LHCN-M2 (cell line): ENCODE measurements at regions not wholly inside any gene's neighbourhood (a gene's known extent, or its start where the extent isn't known, plus 50 kb on each side); places are given as distances from the start of the nearest gene placed in this dataset.

Experiments
- DNase-seq: peaks from one replicate; pipeline ENCODE4 v3.0.0-alpha.2; 2012; ENCODE audit warnings: low read depth

- DNase-seq = no peak
Observed at GRCh38 chr13:21960108-21960507, 289.2 kb downstream of the FGF9 start.

- DNase-seq = no peak
Observed at GRCh38 chr13:21964686-21965085, 293.8 kb downstream of the FGF9 start.

GRCh38 chr13:21965095-21965494 lies 294.2 kb downstream of the FGF9 start:
- DNase-seq = no peak

GRCh38 chr13:21966014-21966413 lies 295.1 kb downstream of the FGF9 start:
- no peak for DNase-seq

DNA sequence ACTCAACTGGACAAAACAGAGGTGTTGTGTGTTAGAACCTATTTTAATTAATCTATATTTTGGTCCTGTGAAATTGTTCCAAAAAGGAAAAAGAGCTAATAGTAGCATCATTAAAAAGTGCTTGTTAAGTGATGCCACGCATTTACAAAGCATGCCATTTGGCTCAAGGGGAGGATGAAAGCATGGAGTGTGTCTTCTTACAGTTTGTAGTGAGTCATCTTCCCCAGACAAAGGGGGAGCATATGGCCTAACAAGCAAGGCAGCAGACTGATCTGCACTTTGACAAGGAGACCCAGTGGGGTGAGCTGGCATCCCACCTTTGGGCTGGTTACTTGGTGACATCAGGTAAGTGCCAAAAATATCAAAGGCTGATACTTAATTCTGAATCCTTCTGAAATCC lies 297.0 kb downstream of the FGF9 start:
- no peak for DNase-seq

- DNase-seq = no peak
Observed at GRCh38 chr13:21970172-21970571, 299.3 kb downstream of the FGF9 start.

- DNase-seq = no peak
Observed at GRCh38 chr13:21970918-21971317, 300.0 kb downstream of the FGF9 start.

GRCh38 chr13:21971662-21972621 lies 301.1 kb downstream of the FGF9 start:
- DNase-seq = no peak

DNA sequence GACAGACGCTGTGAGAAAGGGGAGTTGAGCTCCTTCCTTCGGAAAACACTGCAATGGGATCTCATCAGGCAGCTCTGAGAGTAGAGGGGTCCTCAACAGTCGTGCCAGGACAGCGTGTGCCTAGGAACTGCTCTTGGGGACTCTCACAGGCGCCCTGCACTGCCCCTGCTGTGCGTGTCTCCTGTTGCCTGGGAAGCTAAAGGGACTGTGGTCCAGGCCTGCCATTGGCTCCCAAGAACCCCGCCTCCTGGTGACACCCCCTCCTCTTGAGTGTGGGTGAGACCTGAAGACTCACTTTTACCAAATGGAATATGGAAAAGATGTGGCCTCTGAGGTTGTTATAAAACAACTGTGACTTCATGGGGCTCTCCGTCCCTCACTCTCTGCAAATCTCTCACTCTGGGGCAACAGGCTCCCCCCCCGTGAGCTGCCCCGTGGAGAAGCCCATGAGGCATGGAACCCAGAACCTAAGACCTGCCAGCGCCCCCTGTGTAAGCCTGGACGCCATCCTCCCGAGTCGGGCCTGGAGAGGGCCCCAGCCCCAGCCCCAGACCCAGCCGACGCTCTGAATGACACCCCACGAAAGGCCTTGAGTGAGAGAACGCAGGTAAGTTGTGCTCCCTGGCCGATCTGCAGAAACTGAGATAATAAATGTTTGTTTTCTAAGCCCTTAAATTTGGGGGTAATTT lies 302.7 kb downstream of the FGF9 start:
- DNase-seq = no peak

GRCh38 chr13:21974741-21975140 lies 303.9 kb downstream of the FGF9 start:
- DNase-seq = no peak

DNA sequence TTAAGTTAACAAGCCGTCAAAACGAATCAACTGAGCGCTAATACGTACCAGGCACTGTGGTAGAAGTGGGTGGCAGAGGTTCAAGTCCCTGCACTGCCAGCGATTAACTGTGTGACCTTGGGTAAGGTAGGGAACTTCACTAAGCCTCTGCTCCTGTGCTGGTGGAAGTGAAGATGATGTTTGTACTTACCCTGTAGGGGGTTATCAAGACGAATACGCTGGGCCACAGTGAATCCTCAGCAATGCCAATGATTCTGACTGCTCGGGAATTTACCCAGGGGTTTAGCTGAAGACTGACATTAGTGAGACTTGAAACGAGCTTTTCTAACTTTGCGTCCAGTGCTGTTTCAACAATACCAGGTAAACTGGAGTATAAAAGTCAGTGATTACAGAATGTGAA lies 305.3 kb downstream of the FGF9 start:
- DNase-seq = no peak

- no peak for DNase-seq
Observed at GRCh38 chr13:21979161-21979806, 308.4 kb downstream of the FGF9 start.

- DNase-seq = no peak
Observed at GRCh38 chr13:21980049-21980448, 309.2 kb downstream of the FGF9 start.

DNA sequence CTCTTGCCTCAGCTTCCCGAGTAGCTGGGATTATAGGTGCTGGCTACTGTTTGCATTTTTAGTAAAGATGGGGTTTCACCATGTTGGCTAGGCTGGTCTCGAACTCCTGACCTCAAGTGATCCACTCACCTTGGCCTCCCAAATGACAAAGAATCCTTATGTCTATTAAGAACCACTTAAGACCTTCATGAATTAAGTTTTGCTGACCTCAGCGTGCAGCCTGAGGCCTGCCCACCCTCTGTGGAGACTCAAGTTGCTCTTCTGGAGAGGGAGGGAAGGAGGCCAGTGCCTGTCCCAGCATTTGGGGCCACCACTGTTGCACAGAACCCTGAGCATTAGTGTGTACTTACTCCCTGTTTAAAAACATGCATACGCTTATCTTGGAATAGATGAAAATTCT lies 313.3 kb downstream of the FGF9 start:
- no peak for DNase-seq

- no peak for DNase-seq
Observed at GRCh38 chr13:21986602-21987001, 315.7 kb downstream of the FGF9 start.

DNA sequence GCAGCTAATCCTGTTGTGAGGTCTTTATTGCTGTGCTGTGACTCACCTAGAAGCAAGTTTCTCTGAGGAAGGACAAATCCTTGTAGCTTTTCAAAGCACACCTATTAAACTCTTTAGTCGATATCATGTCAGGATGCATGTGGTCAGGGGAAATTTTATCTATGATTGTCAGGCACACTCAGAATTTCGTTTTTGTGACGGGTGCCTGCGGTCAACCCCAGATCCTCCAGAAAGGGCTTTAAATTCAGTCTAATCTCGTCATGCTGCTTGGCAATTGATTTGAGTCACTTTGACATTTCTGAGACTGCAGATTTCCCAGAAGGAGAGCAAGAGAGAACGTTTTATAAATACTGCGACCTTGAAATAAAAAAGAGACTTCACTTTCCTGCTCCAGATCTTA lies 316.9 kb downstream of the FGF9 start:
- no peak for DNase-seq

DNA sequence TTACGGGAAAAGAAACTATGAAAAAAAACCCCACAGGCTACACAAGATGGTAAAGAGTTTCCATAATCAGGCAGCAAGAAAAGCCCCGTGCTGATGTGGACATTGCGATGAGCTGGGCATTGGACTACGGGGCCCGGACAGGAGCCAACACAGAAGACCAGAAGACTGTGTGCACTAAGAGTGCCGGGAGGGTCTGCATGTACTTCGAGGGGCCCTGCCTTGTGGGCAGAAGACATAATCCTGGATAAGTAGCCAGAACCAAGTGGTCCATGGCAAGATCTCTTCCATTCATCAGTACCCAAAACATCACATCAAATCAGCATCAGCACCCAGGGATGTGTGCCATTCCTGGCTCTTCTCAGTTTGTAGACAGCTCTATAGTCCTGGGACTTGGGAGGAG lies 317.8 kb downstream of the FGF9 start:
- no peak for DNase-seq

DNA sequence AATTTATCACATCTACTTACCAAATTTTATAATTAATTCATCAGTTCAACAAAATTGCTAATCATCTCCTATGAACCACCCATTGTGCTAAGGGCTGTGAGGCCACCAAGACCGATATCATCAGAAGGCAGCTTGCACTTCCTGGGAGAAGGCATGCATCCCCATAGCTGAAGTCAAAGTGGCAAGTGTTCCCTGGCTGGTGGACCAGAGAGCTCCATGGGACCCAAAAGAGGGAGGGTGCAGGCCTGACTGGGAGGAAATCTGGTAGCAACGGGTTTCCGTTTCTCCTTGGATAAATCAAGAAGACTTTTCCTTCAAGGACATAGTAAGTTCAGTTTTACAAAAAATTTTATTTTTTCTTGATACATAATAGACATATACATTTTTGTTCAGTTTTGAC lies 325.2 kb downstream of the FGF9 start:
- no peak for DNase-seq

DNA sequence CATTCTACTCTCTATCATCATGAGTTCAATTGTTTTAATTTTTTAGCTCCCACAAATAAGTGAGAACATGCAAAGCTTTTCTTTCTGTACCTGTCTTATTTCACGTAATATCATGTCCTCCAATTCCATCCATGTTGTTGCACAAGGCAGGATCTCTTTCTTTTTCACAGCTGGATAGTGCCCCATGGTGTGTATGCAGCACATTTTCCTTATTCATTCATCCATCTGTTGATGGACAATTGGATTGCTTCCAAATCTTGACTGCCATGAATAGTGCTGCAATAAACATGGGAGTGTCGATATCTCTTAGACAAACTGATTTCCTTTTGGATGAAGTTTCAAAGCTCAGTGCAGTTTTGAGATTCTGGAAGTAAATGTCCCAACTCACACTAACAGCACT lies 326.9 kb downstream of the FGF9 start:
- no peak for DNase-seq

DNA sequence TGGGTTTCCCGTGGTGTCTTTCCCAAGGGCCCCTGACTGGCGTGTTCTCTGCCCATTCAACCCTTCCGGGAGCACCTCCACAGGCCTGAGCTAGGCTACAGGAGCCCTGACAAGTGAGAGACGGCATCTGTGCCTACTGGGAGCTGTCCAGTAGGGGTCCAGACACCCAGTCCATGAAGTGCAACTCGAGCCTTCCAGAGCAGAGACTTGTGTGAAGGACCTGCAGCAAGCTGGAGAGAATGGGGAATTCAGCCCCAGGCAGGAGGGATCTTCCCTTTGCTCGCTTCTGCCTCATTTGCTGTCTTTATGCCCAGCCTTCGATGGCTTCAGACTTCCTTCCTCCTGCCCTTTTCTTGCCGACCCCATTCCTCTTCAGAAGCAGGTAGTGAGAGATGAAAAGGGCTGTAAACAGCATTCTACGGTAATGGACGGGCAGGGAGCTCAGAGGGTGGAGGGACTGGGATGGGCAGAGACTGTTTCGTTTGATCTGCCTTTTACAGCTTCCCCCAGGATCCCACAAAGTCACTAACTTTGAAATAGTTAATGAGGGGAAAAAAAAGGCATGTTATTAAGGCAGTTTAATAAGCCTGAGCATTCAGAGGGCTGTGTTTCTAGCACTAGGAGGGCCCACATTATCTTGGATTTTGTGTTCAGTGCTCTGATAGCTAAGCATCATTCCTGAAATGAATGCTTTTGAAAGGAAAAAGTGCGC lies 327.6 kb downstream of the FGF9 start:
- no peak for DNase-seq

- DNase-seq = no peak
Observed at GRCh38 chr13:21999666-22000065, 328.8 kb downstream of the FGF9 start.

DNA sequence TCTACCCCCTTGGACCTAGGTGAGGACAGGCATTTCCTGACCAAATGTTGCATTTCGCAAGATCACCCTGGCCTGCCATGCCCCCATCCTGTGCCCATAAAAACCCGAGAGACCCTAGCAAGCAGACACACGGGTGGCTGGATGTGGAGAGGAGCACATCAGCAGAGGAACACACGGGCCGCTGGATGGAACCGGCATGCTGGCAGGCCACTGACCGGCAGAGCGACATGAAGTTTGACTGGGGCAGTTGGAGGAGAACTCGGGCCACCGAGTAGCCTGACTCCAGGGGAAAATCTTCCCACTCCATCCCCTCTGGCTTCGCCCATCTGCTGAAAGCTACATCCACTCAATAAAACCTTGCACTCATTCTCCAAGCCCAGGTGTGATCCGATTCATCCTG lies 329.3 kb downstream of the FGF9 start:
- no peak for DNase-seq
